Stimulated activated CD8-positive, alpha-beta memory T cell treated with anti-CD3 and anti-CD28 coated beads, Interleukin-2, amount 100 ng/mL, for 1 hour (primary cell): ENCODE measurements at regions not wholly inside any gene's neighbourhood (a gene's known extent, or its start where the extent isn't known, plus 50 kb on each side); places are given as distances from the start of the nearest gene placed in this dataset.
"Not testable (repeated sequence)": the region's sequence is repeated elsewhere in the genome, so short reads cannot be mapped to it uniquely, and the experiment has no call there.

Experiments
- DNase-seq, 2 donors: peaks; one replicate each; pipeline ENCODE4 v3.0.0-alpha.2; 2020; ENCODE audit warnings: low read depth in 2 of 2

GRCh38 chr21:6428498-6429092 is 4092.8 kb upstream of the TPTE start:
- DNase-seq = not testable (repeated sequence)

- not testable (repeated sequence) for DNase-seq
Observed at GRCh38 chr21:6429924-6430323, 4091.5 kb upstream of the TPTE start.

- DNase-seq = not testable (repeated sequence)
Observed at GRCh38 chr21:6433149-6433548, 4088.2 kb upstream of the TPTE start.

GRCh38 chr21:6436205-6436604 is 4085.2 kb upstream of the TPTE start:
- DNase-seq = not testable (repeated sequence)

- DNase-seq = not testable (repeated sequence)
Observed at GRCh38 chr21:6436971-6437833, 4084.2 kb upstream of the TPTE start.

GRCh38 chr21:6437834-6438187 is 4083.6 kb upstream of the TPTE start:
- not testable (repeated sequence) for DNase-seq

GRCh38 chr21:6439058-6439457 is 4082.3 kb upstream of the TPTE start:
- DNase-seq = not testable (repeated sequence)

GRCh38 chr21:6454648-6455340 is 4066.6 kb upstream of the TPTE start:
- not testable (repeated sequence) for DNase-seq

- not testable (repeated sequence) for DNase-seq
Observed at GRCh38 chr21:6456011-6456661, 4065.2 kb upstream of the TPTE start.

GRCh38 chr21:6459761-6460160 is 4061.6 kb upstream of the TPTE start:
- DNase-seq = not testable (repeated sequence)

- DNase-seq = not testable (repeated sequence)
Observed at GRCh38 chr21:6461358-6461757, 4060.0 kb upstream of the TPTE start.

GRCh38 chr21:6464419-6464818 is 4057.0 kb upstream of the TPTE start:
- not testable (repeated sequence) for DNase-seq

GRCh38 chr21:6466081-6466698 is 4055.2 kb upstream of the TPTE start:
- DNase-seq = not testable (repeated sequence)

GRCh38 chr21:6466707-6467106 is 4054.7 kb upstream of the TPTE start:
- not testable (repeated sequence) for DNase-seq

- not testable (repeated sequence) for DNase-seq
Observed at GRCh38 chr21:6467189-6467774, 4054.1 kb upstream of the TPTE start.

GRCh38 chr21:6467907-6468306 is 4053.5 kb upstream of the TPTE start:
- not testable (repeated sequence) for DNase-seq

GRCh38 chr21:6468331-6468860 is 4053.0 kb upstream of the TPTE start:
- not testable (repeated sequence) for DNase-seq

GRCh38 chr21:6474250-6474968 is 4047.0 kb upstream of the TPTE start:
- DNase-seq = not testable (repeated sequence)

GRCh38 chr21:6481116-6481515 is 4040.3 kb upstream of the TPTE start:
- not testable (repeated sequence) for DNase-seq

- DNase-seq = not testable (repeated sequence)
Observed at GRCh38 chr21:6482616-6483015, 4038.8 kb upstream of the TPTE start.
